ENCODE measurements at regions not wholly inside any gene's neighbourhood (a gene's known extent, or its start where the extent isn't known, plus 50 kb on each side); places are given as distances from the start of the nearest gene placed in this dataset.

DNA sequence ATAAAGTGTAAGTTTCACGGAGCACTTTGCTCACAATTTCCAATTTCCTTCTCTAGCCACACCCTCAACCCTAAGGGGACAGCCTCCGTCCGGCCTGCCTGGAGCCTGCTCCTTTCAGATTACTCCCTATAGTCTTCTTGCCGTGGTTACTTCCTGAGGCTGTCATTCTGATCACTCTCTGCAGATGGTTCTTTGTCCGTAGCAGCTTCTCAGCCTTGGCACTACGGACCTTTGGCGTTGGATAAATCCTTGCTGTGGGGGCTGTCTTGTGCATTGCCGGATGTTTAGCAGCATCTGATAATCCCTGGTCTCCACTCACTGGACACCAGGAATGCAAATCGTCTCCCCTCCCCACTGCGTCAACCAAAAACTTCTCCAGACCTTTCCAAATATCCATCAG is 447.5 kb upstream of the KIRREL3 start:
- TF ChIP-seq ESRRG (CRISPR knock-in tag; IDR thresholded peaks at IDR 0.05) (no peak), TOX (CRISPR knock-in tag; IDR thresholded peaks at IDR 0.05; ENCODE audit: borderline replicate concordance) (no peak), CSDC2 (CRISPR knock-in tag; IDR thresholded peaks at IDR 0.05) (no peak), ZFP30 (CRISPR knock-in tag; IDR thresholded peaks at IDR 0.05) (no peak), ZNF8 (CRISPR knock-in tag; IDR thresholded peaks at IDR 0.05) (no peak), ZFP3 (CRISPR knock-in tag; IDR thresholded peaks at IDR 0.05) (no peak), SNAI2 (CRISPR knock-in tag; IDR thresholded peaks at IDR 0.05) (no peak), BACH2 (CRISPR knock-in tag; IDR thresholded peaks at IDR 0.05; ENCODE audit: borderline replicate concordance) (no peak), ARNTL (CRISPR knock-in tag; IDR thresholded peaks at IDR 0.05; ENCODE audit: borderline replicate concordance, low read depth) (no peak), TCF4 (CRISPR knock-in tag; IDR thresholded peaks at IDR 0.05; ENCODE audit: borderline replicate concordance) (no peak), RARB (CRISPR knock-in tag; IDR thresholded peaks at IDR 0.05) (no peak)
- TF ChIP-seq, protein P1, sequence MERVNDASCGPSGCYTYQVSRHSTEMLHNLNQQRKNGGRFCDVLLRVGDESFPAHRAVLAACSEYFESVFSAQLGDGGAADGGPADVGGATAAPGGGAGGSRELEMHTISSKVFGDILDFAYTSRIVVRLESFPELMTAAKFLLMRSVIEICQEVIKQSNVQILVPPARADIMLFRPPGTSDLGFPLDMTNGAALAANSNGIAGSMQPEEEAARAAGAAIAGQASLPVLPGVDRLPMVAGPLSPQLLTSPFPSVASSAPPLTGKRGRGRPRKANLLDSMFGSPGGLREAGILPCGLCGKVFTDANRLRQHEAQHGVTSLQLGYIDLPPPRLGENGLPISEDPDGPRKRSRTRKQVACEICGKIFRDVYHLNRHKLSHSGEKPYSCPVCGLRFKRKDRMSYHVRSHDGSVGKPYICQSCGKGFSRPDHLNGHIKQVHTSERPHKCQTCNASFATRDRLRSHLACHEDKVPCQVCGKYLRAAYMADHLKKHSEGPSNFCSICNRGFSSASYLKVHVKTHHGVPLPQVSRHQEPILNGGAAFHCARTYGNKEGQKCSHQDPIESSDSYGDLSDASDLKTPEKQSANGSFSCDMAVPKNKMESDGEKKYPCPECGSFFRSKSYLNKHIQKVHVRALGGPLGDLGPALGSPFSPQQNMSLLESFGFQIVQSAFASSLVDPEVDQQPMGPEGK (CRISPR knock-in tag; IDR thresholded peaks at IDR 0.05; ENCODE audit: borderline replicate concordance) = no peak
- TF ChIP-seq, protein P2, sequence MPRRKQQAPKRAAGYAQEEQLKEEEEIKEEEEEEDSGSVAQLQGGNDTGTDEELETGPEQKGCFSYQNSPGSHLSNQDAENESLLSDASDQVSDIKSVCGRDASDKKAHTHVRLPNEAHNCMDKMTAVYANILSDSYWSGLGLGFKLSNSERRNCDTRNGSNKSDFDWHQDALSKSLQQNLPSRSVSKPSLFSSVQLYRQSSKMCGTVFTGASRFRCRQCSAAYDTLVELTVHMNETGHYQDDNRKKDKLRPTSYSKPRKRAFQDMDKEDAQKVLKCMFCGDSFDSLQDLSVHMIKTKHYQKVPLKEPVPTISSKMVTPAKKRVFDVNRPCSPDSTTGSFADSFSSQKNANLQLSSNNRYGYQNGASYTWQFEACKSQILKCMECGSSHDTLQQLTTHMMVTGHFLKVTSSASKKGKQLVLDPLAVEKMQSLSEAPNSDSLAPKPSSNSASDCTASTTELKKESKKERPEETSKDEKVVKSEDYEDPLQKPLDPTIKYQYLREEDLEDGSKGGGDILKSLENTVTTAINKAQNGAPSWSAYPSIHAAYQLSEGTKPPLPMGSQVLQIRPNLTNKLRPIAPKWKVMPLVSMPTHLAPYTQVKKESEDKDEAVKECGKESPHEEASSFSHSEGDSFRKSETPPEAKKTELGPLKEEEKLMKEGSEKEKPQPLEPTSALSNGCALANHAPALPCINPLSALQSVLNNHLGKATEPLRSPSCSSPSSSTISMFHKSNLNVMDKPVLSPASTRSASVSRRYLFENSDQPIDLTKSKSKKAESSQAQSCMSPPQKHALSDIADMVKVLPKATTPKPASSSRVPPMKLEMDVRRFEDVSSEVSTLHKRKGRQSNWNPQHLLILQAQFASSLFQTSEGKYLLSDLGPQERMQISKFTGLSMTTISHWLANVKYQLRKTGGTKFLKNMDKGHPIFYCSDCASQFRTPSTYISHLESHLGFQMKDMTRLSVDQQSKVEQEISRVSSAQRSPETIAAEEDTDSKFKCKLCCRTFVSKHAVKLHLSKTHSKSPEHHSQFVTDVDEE (CRISPR knock-in tag; IDR thresholded peaks at IDR 0.05) = no peak
- TF ChIP-seq, protein P3, sequence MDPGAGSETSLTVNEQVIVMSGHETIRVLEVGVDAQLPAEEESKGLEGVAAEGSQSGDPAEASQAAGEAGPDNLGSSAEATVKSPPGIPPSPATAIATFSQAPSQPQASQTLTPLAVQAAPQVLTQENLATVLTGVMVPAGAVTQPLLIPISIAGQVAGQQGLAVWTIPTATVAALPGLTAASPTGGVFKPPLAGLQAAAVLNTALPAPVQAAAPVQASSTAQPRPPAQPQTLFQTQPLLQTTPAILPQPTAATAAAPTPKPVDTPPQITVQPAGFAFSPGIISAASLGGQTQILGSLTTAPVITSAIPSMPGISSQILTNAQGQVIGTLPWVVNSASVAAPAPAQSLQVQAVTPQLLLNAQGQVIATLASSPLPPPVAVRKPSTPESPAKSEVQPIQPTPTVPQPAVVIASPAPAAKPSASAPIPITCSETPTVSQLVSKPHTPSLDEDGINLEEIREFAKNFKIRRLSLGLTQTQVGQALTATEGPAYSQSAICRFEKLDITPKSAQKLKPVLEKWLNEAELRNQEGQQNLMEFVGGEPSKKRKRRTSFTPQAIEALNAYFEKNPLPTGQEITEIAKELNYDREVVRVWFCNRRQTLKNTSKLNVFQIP (CRISPR knock-in tag; IDR thresholded peaks at IDR 0.05; ENCODE audit: borderline replicate concordance, low read depth) = no peak
